HT-29 (cell line): ENCODE measurements at regions not wholly inside any gene's neighbourhood (a gene's known extent, or its start where the extent isn't known, plus 50 kb on each side); places are given as distances from the start of the nearest gene placed in this dataset.

ENCODE experiments used
- DNase-seq: peaks from one replicate; pipeline ENCODE4 v3.0.0-alpha.2; 2015; ENCODE audit warnings: low spot score

DNA sequence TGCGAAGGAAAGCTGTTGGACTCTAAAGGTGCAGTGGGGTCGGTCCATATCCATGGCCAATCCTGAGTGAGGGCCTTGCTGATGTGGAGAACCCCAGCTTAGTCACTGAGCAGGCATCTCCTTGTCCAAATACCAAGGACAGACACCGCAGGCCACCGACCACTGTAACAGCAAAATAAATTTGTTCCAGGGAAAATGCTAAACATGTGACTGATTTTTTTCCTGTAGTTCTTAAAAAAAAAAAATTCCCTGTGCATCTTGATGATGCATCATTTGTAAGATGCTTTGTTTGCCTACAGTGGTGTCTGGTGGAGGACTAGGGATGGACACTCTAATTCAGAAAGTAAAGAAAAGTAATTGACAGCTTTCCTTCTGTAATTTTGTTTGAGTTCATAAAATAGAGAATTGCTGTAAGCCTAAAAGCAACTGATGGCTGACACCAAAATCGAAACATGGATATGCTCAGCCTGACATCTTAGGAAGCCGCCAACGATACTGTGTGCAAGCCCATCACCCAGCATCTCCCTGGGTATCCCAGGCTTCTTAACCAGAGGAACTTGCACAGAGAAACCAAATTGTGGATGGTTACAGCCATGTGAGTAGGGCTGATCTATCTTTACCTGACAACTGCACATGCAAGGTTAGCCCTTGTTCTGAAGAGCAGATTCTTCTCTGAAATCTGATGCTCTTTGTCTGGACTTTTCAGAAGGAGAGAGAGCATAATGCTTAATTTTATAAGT, 188.6 kb downstream of the ARL4C start:
- no peak for DNase-seq

DNA sequence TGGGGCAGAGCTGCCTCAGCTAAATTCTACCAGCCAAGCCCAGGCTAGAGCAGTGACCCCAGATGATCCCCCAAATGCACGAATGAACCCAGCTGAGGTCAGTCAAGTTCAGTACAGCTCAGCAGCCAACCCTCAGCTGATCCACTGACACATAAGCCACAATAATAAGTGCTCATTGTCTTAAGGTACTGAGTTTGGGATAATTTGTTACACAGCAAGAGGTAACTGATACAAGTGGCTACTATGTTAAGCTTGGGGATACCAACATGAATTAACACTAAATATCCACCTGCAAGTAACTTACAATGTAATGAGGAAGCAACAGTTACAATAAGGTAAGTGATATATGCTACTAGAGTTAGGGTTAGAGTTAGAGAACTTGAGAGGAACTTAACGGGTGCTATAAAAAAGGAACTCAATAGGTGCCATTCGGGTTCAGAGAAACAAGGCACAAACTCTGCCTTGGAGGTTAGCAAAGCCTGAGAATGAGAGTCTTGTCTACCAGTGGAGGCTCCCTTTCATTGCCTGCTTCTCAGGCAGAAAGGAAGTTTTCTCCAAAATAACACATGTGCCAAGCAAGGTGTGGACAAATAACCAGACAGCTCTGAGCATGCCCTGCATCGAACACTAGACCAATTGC, 189.4 kb downstream of the ARL4C start:
- DNase-seq = no peak

DNA sequence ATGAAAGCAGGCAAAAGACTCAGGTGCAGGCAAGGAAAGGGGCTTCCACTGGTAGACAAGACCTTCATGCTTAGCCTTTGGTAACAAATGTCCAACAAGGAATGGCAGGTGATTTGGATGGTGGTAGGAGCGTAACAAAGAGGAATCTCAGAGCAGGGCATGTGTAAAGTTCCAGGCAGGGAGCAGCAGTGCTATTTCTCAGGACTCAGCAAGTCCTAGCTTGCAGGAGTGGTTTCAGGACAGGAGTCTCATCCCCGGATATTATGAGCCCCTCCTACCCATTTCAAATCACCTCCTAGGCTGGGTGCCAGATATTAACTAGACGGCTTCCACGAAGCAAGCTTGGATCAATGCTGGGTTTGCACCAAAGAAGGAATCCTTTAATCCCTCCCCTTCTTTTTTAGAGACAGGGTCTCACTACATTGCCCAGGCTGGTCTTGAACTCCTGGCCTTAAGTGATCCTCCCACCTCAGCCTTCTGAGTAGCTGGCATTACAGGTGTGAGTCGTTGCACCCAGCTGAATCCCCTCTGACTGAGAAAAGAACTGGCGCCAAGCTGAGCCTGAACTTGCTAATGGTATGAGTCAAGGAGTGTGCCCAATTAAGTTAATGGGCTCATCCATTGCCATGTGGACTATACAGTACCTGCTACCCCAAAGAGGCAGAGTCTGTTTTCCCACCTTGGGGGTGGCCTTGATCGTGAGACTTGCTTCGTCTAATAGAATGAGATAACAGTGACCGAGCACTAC, 190.3 kb downstream of the ARL4C start:
- DNase-seq = no peak

DNA sequence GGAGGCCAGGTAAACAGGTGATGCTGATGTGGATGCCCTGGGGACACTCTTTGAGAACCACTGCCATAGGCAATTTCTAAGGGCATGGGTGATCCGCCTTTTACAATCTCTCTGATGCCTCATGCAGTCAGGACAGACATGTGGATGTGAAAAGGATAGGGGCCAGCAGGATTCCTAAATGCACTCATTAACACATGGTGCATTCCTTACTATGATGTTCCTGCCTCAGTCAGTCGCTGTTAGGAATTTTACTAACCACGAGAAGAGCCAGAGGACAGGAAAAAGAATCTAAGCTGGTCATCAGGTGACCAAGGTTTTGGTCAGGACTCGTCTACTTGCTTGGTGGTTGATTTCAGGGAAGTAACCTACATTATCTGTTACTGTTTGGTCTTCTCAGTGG, 191.0 kb downstream of the ARL4C start:
- no peak for DNase-seq

DNA sequence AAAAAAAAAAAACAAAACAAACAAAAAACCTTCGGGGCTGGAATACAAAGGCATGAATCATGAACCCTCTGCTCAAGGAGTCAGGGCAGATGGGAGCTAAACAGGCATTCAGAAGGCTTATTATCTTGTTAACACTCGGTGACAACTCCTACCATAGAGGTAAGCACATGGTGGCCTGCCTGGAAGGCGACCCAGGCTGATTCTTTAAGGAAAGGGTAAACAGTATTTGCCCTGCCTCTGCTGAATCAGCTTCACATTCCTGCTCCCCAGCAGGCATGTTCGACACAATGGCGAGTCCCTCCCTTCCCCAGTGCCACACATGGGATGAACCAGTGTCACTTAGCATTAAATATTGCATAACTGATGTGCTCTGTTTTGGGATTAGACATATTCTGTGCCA, 191.9 kb downstream of the ARL4C start:
- no peak for DNase-seq

DNA sequence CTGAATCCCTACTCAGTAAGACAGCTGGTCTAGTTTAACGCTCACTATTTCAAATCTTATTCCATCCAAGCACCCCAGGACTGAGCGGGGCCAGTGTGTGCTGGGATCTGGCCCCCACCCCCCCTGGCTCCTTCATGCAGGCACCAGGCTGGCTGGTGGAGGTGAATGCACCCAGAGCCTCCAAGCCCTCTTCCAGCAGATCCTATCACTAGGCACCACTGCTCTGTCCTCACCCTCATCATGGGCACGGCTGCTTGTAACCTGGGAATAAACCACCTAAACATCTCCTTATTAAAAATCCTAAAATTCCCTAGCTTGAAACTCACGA, 194.3 kb downstream of the ARL4C start:
- no peak for DNase-seq

DNA sequence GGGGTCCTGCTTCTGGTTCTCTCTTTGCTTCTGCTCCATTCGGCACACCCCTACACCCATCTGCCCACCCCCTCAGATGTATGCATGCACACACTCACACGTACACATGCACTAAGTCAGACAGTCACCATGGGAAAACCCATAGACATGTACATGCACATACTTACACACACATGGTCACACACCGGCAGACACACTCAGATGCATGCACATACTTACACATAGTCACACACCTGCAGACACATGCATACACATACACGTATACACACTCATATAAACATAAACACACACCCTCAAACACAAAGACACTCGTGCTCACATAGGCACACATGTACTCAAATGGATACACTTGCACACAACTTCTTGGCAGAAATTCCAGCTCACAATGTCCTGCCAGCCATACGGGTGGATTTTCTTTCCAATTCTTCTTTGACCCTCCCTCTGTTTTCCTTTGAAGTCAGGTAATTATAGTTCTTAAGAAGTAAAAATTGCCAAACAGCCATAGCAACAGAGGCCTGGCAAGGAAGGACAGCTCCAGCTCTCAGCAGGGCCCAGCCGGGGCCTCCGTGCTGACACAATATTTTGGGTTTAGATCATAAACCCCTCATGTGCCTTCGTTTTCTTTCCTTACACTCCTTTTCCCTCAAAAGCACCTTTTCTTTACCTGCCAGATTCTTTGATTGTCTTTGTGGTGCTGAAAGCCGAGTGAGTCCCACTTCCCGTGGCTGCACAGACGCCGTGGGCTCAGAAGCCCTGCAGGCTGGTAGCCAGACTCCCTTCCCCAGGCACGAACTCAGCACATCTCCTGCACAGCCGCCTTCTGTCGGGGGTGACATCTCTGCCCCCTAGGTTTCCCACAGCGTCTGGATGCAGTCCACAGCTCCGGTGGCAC, 195.7 kb downstream of the ARL4C start:
- DNase-seq = no peak

DNA sequence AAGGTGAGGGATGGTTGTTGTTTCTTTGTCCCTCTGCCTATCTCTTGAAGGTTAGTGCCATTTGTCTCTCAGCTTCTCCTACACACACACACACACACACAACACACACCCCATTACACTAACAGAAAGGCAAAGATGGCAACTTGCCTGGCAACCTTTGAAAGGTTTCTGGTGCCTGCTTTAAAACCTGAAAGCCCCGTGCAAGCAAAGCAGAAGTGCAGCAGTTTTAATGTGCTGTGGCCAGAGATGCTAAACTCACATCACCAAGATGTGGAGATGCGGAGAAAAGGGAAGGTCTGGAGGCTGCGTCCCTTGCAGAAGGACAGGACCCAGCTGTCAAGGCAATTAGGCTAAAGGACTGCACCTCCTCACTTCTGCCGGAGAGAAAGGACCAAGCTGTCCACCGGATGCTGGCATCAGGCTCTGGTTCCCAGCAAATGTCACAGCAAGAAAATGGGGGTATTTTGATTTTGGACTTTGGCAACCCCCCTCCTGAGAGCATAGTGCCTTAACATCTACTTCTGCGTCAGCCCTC, 196.4 kb downstream of the ARL4C start:
- DNase-seq = no peak

DNA sequence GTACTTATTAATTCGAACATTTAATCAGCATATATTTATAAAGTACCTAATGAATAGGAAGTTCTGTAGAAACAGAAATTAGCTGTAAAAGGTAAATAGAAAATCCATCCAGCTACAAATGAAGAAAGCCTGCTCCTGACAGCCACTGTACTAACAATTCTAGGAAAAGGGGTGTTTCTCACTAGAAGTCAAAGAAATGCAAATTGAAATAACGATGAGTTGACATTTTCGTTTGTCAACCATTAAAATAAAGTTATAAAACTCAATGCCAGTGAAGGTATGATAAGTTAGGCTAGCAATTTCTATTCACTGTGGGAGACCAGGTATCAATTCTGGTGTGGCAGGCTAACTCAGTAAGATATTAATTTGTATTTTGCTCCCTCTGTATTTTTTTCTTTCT, 198.0 kb downstream of the ARL4C start:
- no peak for DNase-seq

DNA sequence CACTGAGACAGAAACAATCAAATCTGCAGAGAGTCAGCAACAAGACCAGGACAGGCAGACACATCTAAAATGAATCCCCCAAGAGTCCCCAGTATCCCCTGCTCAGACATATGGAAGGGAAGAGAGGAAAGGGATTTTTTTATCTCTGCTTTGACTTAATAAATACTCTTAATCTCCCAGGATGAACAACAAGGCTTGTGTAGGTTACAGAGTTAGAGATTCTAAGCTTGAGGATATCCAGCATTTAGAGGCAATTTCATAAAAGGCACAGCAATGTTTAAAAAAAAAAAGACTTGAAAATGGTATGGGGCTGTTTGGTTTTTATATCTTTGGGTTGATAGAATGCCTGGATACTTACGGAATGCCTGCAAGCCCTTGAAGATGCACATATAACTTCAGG, 199.9 kb downstream of the ARL4C start:
- no peak for DNase-seq

DNA sequence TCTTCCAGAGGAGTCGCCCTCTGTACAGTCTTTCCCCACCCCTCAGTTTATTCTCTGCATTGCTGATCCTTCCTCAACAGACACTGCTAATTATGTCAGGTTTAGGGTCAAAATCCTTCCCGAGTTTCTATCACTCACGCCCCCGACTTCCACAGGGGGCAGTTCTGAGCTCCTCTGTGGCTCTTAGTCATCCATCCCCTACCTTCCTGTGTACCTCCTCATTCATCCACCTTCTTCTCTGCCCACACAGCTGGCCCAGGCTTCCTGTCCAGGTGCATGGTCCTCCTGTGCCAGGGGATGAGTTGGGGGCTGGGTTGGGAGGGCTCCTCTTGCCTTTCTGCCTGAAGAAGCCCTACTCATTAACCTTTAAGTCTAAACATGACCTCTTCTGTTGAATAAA, 202.9 kb downstream of the ARL4C start:
- peak; percentile 10 for DNase-seq

DNA sequence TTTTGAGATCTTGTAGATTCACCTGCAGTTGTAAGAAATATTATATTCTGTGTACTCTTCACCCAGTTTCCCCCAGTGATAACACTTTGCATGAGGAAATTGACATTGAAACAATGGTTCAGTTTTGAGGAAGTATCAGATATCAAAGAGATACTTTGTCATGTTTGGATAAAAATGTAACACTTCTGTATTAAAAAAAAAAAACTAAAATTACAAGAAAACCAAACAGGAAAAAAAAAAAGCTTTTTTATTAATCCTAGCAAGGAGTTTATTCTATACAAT, 204.0 kb downstream of the ARL4C start:
- no peak for DNase-seq

DNA sequence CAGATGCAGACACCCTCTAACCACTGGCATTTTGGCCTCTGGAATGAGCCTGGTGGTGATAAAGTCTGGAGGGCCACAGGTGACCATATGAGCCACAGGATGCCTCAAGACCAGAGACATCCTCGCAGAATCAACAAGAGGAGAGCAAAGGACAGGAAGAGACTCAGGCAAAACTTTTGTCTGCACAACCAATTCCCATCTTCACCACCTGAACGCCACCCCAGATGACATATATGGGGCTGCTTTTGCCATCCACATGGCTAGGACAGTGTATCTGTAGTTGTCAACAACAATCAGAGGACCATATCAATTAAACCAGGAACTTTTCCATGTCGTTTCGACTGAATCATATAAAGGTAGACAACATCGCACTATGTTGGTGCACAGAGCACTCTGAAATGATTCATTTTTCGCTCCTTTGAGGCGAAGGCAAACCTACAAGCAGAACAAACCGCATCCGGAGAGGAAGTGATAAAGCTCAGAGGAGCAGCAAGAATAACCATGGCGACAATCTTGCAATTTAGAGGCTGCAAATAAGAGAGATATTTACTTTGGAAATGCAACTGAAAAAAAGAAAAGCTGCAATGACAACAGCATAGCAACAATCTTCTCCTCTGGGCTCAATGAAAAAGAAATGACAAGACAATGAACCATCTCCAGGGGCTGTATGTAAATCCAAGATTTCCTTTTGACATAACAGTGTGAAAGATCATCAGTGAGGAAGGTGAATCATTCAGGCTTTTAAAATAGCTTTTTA, 204.5 kb downstream of the ARL4C start:
- DNase-seq = peak; percentile 26

DNA sequence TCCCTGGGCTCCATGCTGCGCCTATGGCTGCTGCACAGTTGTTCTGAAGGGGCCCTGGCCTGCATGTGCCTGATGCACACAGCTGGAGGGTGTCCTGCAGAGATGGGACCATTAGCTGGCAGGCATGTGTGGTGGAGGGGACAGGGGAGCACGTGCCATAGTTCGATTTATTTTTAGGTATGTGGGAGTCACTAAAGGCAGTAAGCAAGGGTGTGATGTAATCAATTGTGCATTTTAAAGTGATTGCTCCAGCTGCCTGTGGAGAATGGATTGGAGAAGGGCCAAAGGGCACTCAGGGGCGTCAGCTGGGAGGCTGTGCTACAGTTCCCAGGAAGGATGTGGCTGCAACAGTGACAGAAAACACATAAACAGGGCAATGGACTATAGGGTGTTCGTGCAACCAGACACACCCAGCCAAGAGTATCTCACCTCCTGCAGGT, 205.1 kb downstream of the ARL4C start:
- no peak for DNase-seq

DNA sequence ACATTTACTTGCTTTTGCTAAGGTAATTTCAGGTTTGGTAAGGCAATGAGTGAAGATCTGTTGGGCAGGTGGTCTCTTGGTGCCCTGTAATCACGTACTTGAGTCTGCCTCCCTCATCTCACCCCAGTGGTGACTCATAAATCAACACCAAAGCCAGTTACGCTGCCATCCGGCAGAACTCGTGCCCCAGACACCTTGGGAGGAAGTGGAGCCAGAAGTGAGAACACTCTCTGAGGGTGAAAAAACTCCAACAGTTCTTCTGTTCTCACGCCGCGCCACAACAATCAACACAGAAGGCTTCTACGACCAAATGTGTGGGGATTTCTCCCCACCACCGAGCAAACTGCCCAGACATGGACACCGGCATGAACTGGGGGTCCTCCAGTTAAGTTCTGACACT, 206.2 kb downstream of the ARL4C start:
- no peak for DNase-seq

DNA sequence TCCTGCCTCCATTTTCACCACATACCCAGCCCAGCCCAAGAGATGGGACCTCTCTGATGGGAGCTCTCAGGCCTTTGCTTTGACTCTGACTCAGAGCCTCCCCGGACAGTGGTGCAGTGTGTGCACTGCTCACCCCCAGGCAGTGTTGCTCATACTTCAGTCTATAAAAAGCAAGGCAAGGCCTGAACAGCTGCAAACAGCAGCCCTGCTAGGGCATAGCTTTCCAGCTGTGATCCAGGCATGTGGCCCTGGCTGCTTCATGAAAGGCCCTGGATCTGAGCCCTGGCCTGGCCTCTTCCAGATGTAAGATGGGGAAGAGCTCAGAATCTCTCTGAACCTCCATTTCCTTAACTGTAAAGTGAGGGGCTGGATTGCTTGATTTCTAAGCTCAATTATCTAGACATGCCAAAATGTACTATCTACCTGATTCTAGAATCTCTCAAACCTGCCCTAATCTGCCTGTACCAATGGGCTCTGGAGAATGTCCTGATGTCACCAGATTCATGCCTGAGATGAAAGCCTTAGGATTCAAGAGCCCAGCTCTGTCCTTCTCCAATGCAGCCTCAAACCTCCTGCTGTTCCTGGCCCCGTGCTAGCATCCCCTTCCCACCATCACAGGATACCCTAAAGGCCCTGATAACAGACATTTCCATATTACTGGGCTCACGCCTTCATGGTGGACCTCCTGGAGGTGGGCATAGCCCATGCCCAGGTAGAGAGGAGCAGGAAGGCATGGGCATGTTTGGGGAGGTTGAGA, 206.9 kb downstream of the ARL4C start:
- DNase-seq = no peak

DNA sequence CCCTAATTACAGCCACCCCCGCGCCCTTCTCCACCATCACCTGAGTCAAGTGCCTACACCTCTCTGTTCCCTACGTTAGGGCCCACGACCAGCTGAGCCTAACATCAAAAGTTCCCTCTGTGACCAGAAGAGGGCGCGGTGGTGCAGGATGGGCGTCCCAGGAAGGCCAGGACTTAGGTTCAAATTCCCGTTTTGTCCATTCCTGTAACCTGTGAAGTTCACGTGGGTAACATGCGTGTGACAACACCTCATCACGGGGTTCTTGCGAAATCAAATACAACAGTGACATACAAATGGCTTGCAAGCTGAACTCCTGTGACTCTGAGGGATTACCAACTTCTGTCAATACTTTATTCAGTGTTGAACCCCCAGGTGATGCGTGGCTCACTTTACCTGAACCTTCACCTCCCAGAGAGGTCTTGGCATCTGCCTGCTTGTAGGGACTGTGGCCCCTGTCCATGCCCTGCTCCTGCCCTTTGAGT, 207.9 kb downstream of the ARL4C start:
- peak; percentile 73 for DNase-seq

DNA sequence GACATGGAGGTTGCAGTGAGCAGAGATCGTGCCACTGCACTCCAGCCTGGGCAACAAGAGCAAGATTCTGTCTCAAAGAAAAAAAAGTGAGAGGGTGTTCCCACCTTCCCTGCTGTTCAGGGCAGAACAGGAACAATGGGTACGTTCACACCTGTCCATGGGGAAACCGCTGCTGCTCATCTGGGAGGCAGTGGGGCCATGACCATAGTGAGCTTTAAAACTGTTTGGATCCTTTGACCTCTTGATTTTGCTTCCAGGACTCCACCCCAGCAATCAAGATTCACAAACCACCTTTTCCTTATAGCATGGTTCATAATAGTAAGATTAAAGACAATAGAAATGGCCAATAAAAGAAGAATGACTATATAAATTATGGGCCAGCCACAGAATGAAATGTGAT, 209.2 kb downstream of the ARL4C start:
- DNase-seq = no peak

DNA sequence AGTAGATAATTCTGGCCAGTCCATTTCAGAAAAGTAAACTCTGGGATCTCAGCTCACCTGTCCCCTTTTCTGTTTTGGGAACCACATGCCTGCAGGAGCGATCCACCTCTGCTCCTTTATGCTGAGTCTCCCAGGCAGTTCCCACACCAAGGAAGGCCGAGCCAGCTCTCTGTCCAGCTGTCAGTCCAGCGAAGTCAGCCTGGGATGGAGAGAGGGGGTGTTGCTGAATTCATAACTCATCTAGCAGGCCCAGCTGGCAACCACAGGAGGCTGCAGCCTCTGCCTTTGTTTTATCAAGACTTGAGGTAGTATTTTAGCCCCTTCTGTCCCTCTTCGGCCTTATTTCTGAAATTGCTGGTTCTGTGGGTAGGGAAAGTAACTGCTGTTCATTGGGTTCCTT, 209.9 kb downstream of the ARL4C start:
- no peak for DNase-seq

DNA sequence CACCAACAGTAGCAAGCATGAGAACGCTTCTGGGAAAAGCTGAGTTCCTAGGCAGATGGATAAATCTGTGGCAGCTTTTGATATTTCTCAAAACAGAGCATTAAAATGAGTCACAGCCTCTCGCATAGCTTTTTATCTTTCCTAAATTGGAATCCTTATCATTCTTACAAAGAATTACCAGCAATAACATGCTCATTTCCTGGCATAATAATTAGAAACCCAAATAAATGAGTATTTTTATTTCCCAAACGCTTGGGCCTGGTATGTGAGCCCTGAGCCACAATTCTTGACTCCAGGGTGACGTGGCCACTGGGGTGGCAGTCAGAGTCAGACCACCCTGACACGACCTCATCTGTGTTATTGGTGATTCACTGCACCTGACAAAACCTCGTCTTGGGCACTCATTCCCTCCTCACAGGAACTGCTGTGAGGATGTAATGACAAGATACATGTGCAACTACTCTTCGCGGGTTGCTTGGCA, 210.7 kb downstream of the ARL4C start:
- no peak for DNase-seq
